H9 (cell line): ENCODE measurements at regions not wholly inside any gene's neighbourhood (a gene's known extent, or its start where the extent isn't known, plus 50 kb on each side); places are given as distances from the start of the nearest gene placed in this dataset.

Experiments
- DNase-seq: peaks from one replicate; pipeline ENCODE4 v3.0.0-alpha.2; 2017
- H2AFZ ChIP-seq: one replicate; pipeline ENCODE4 v1.6.1; 2013; ENCODE audit warnings: mild to moderate bottlenecking, low read length, control low read depth, moderate library complexity
- H2AK5ac ChIP-seq: 2 replicates; pipeline ENCODE4 v1.6.1; 2013; ENCODE audit warnings: low read length, control low read depth, mixed read lengths; ENCODE audit not compliant: insufficient read length
- H2BK120ac ChIP-seq: one replicate; pipeline ENCODE4 v1.6.1; 2013; ENCODE audit warnings: low read depth, mild to moderate bottlenecking, low read length, control low read depth, inconsistent platforms; ENCODE audit not compliant: poor library complexity, severe bottlenecking
- H2BK12ac ChIP-seq: 2 replicates; pipeline ENCODE4 v1.6.1; 2013; ENCODE audit warnings: low read length, control low read depth, mixed read lengths, low read depth; ENCODE audit not compliant: insufficient read length
- H2BK15ac ChIP-seq: 2 replicates; pipeline ENCODE4 v1.6.1; 2013; ENCODE audit warnings: low read depth, low read length, control low read depth
- H2BK20ac ChIP-seq: one replicate; pipeline ENCODE4 v1.6.1; 2013; ENCODE audit warnings: low read depth, mild to moderate bottlenecking, low read length, control low read depth, inconsistent platforms; ENCODE audit not compliant: poor library complexity, severe bottlenecking
- H2BK5ac ChIP-seq: 2 replicates; pipeline ENCODE4 v1.6.1; 2013; ENCODE audit warnings: low read length, control low read depth, mixed read lengths; ENCODE audit not compliant: insufficient read length
- H3K14ac ChIP-seq: 2 replicates; pipeline ENCODE4 v1.6.1; 2013; ENCODE audit warnings: low read length, control low read depth; ENCODE audit not compliant: insufficient read depth
- H3K18ac ChIP-seq: 2 replicates; pipeline ENCODE4 v1.6.1; 2013; ENCODE audit warnings: low read depth, mild to moderate bottlenecking, mixed read lengths, low read length, control low read depth; ENCODE audit not compliant: insufficient read length
- H3K23ac ChIP-seq: 2 replicates; pipeline ENCODE4 v1.6.1; 2013; ENCODE audit warnings: low read length, control low read depth, mixed read lengths, low read depth; ENCODE audit not compliant: insufficient read length
- H3K23me2 ChIP-seq: 2 replicates; pipeline ENCODE4 v1.6.1; 2013; ENCODE audit warnings: low read depth, mild to moderate bottlenecking, mixed read lengths, low read length, control low read depth; ENCODE audit not compliant: insufficient read length, poor library complexity, severe bottlenecking
- H3K27ac ChIP-seq: 2 replicates; pipeline ENCODE4 v1.5.1; 2013; ENCODE audit warnings: low read length, control low read depth, mixed read lengths, low read depth; ENCODE audit not compliant: insufficient read length
- H3K27me3 ChIP-seq: 2 replicates; pipeline ENCODE4 v1.6.1; 2013; ENCODE audit warnings: low read length, control low read depth, inconsistent platforms; ENCODE audit not compliant: insufficient read depth
- H3K4ac ChIP-seq: 2 replicates; pipeline ENCODE4 v1.6.1; 2013; ENCODE audit warnings: low read depth, mild to moderate bottlenecking, control low read depth, inconsistent platforms, low read length, moderate library complexity
- H3K4me1 ChIP-seq: 2 replicates; pipeline ENCODE4 v1.6.1; 2013; ENCODE audit warnings: low read length, control low read depth, inconsistent platforms; ENCODE audit not compliant: insufficient read depth
- H3K4me2 ChIP-seq: 2 replicates; pipeline ENCODE4 v1.6.1; 2013; ENCODE audit warnings: low read length, control low read depth, mixed read lengths; ENCODE audit not compliant: insufficient read length, insufficient read depth
- H3K56ac ChIP-seq: 2 replicates; pipeline ENCODE4 v1.6.1; 2013; ENCODE audit warnings: low read depth, mild to moderate bottlenecking, mixed read lengths, low read length, control low read depth; ENCODE audit not compliant: insufficient read length
- H3K79me1 ChIP-seq: 2 replicates; pipeline ENCODE4 v1.6.1; 2013; ENCODE audit warnings: low read depth, mild to moderate bottlenecking, moderate library complexity, low read length, control low read depth, inconsistent platforms; ENCODE audit not compliant: insufficient read depth, poor library complexity, severe bottlenecking
- H3K79me2 ChIP-seq: 2 replicates; pipeline ENCODE4 v1.6.1; 2013; ENCODE audit warnings: low read length, control low read depth, inconsistent platforms; ENCODE audit not compliant: insufficient read depth
- H3K9ac ChIP-seq: 2 replicates; pipeline ENCODE4 v1.6.1; 2013; ENCODE audit warnings: low read length, control low read depth, mixed read lengths; ENCODE audit not compliant: insufficient read length; ENCODE audit errors: extremely low read depth
- H3K9me3 ChIP-seq: one replicate; pipeline ENCODE4 v1.6.1; 2013; ENCODE audit warnings: low read depth, low read length, inconsistent platforms; ENCODE audit not compliant: control insufficient read depth
- H3T11ph ChIP-seq: one replicate; pipeline ENCODE4 v1.6.1; 2013; ENCODE audit warnings: mild to moderate bottlenecking, low read length, control low read depth, inconsistent platforms
- H4K20me1 ChIP-seq: one replicate; pipeline ENCODE4 v1.6.1; 2013; ENCODE audit not compliant: control insufficient read depth, insufficient read length, insufficient read depth
- H4K5ac ChIP-seq: 2 replicates; pipeline ENCODE4 v1.6.1; 2013; ENCODE audit warnings: low read depth, mild to moderate bottlenecking, mixed read lengths, low read length, control low read depth; ENCODE audit not compliant: insufficient read length
- H4K8ac ChIP-seq: replicated peaks from 2 replicates; pipeline ENCODE4 v1.6.1; 2013; ENCODE audit warnings: low read length, control low read depth, mixed read lengths, low read depth; ENCODE audit not compliant: insufficient read length
- H4K91ac ChIP-seq: 2 replicates; pipeline ENCODE4 v1.6.1; 2013; ENCODE audit warnings: low read depth, mild to moderate bottlenecking, moderate library complexity, mixed read lengths, low read length, control low read depth; ENCODE audit not compliant: insufficient read length
- H3K27ac Mint-ChIP-seq, 3 experiments: 2 replicates in 2 of 3; 3 replicates in 1 of 3; pipeline ENCODE4 v1.8.0; 2020 to 2021; ENCODE audit warnings: mixed read lengths in 3 of 3, mild to moderate bottlenecking in 1 of 3, moderate library complexity in 1 of 3
- H3K27me3 Mint-ChIP-seq: 2 replicates; pipeline ENCODE4 v1.8.0; 2021; ENCODE audit warnings: low read depth, mild to moderate bottlenecking, moderate library complexity, mixed read lengths
- H3K36me3 Mint-ChIP-seq, 3 experiments: 2 replicates in 2 of 3; 3 replicates in 1 of 3; pipeline ENCODE4 v1.8.0; 2020 to 2021; ENCODE audit warnings: low read depth in 3 of 3, mixed read lengths in 3 of 3; ENCODE audit not compliant: insufficient read depth in 1 of 3
- H3K4me1 Mint-ChIP-seq, 2 experiments: 2 replicates each; pipeline ENCODE4 v1.8.0; 2020; ENCODE audit warnings: mixed read lengths in 2 of 2
- H3K4me3 Mint-ChIP-seq, 2 experiments: 2 replicates in 1 of 2; 3 replicates in 1 of 2; pipeline ENCODE4 v1.8.0; 2020 to 2021; ENCODE audit warnings: mild to moderate bottlenecking in 2 of 2, mixed read lengths in 2 of 2, moderate library complexity in 1 of 2
- H3K9me3 Mint-ChIP-seq, 2 experiments: 2 replicates in 1 of 2; 3 replicates in 1 of 2; pipeline ENCODE4 v1.8.0; 2020; ENCODE audit warnings: mild to moderate bottlenecking in 2 of 2, mixed read lengths in 2 of 2, moderate library complexity in 1 of 2
- CTCF ChIP-seq: fragments of 200-600 bp; sonication (generic); conservative IDR thresholded peaks from 3 replicates; pipeline ENCODE4 v1.8.0; 2021; ENCODE audit warnings: antibody characterized with exemption, mild to moderate bottlenecking
- WGBS: extraction: QIAGEN DNeasy Blood & Tissue Kit; methylation state at CpG from one replicate; pipeline ENCODE4 v1.1.7; 2013; ENCODE audit warnings: missing lambda C conversion rate, low lambda C conversion rate, mixed read lengths; ENCODE audit not compliant: insufficient read length; ENCODE audit errors: extremely low coverage; 5-methylcytosine and 5-hydroxymethylcytosine counted together

- Mint-ChIP-seq H3K36me3 (no peaks in the 10 kb centered on the region), H3K27ac (no peak overlapping the region), H3K4me1 (no peaks in the 10 kb centered on the region), H3K4me3 (no peak overlapping the region), H3K9me3 (no peaks in the 10 kb centered on the region), H3K27me3 (no peaks in the 10 kb centered on the region; the same call in 1 of the 2 replicates)
- Histone ChIP-seq H3K9ac (no peak overlapping the region), H2BK20ac (no peak overlapping the region), H3K23me2 (no peaks in the 10 kb centered on the region), H3K56ac (no peak overlapping the region), H2AFZ (no peak overlapping the region), H3K18ac (no peak overlapping the region), H2AK5ac (no peak overlapping the region), H4K20me1 (no peaks in the 10 kb centered on the region), H3K23ac (no peak overlapping the region), H4K91ac (no peak overlapping the region), H3K4me1 (no peaks in the 10 kb centered on the region), H3K14ac (no peak overlapping the region), H2BK15ac (no peak overlapping the region), H3K27ac (no peak overlapping the region), H3K79me1 (no peaks in the 10 kb centered on the region), H3K79me2 (no peaks in the 10 kb centered on the region), H2BK12ac (no peak overlapping the region), H2BK120ac (no peak overlapping the region), H3T11ph (no peak overlapping the region), H2BK5ac (no peak overlapping the region), H3K27me3 (no peaks in the 10 kb centered on the region), H4K5ac (no peak overlapping the region), H4K8ac (no peak overlapping the region), H3K9me3 (no peaks in the 10 kb centered on the region), H3K4ac (no peak overlapping the region), H3K4me2 (no peak overlapping the region)
- WGBS, result no CpG with 5 or more reads among the region's 4 CpGs
- DNase-seq, result no peak
- no peak for TF ChIP-seq CTCF
Measured at GRCh38 chr2:192253692-192254091, 59.0 kb upstream of the TMEFF2 start.
